ENCODE measurements at regions not wholly inside any gene's neighbourhood (a gene's known extent, or its start where the extent isn't known, plus 50 kb on each side); places are given as distances from the start of the nearest gene placed in this dataset.

DNA sequence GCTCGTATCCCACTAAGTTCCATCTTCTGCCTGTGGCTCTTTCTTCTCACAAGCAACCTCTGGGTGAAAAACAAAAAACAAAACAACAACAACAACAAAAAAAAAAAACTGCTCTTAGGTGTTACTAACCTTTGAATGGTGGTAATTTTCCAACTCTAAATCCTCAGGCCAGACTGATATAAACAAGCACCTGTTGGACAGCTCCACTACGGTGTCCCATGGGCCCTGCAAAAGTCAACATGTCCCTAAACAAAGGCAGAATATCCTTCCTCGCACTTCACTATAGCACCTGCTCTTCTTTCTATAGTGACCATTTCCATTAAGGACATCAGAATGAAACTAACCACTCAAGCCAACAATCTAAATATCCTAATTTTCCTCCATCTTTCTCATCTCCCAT is 54.6 kb upstream of the PARM1 start:
- Histone ChIP-seq H3K27me3 (no peaks in the 10 kb centered on the region), H3K36me3 (no peaks in the 10 kb centered on the region), H3K4me3 (no peak overlapping the region), H3K4me1 (peaks cover 15% of the 10 kb centered on the region), H3K9me3 (replicated peaks) (no peaks in the 10 kb centered on the region), H3K27ac (no peak overlapping the region)
- no peak for DNase-seq

DNA sequence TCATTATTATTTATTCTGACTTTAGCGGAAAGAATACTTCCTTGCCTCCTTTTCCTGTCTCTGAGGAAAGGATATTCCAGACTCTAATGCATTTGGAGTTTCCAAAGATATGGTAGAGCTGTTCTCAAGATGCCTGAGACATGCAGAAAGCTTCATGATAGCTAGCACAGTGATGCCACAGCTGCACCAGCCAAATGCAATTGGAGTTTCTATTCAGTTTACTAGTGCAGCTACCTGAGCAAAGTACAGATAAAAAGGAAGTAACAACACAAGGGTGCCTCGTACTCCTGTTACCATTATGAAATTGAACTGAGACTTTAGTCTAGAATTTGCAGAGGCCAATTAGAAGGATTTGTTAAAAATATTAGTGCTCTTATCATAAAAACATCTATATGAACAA is 57.5 kb upstream of the PARM1 start:
- no peaks in the 10 kb centered on the region for H3K36me3 ChIP-seq
- no peak overlapping the region for H3K4me3 ChIP-seq
- H3K27ac ChIP-seq = no peak overlapping the region; the same call in 1 of the 2 replicates
- peaks cover 24% of the 10 kb centered on the region for H3K4me1 ChIP-seq
- no peaks in the 10 kb centered on the region for H3K9me3 ChIP-seq (replicated peaks)
- no peak for DNase-seq
- H3K27me3 ChIP-seq = no peaks in the 10 kb centered on the region

DNA sequence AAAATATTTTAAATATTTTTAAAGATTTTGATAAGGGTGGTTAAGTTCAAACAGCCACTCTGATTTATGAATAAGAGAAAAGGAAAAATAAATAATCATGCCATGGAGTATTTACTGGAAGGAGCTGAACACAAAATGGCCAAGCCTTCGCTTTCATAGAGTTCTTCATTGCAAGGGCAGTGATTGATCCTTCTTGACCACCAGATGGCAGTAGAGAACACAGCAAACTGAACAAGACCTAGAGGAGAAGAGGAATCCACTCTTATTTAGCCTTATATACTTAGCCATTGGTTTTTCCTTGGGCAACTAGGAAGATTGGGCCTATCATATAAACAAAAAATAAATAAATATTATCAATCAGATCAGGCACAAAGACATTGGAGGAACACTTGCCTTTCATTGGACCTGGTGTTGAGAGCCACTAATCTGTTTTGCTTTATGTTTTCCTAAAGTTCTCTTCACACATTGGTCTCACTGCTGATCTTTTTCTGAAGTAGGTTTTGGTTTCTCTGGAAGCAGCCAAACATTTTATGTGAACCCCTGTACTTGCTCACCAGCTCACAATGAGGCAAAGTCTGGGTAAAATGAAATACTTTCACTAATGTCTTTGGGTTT is 58.1 kb upstream of the PARM1 start:
- Histone ChIP-seq H3K27me3 (no peaks in the 10 kb centered on the region), H3K4me1 (peaks cover 24% of the 10 kb centered on the region)
- peak; percentile 77 to 96 for DNase-seq

DNA sequence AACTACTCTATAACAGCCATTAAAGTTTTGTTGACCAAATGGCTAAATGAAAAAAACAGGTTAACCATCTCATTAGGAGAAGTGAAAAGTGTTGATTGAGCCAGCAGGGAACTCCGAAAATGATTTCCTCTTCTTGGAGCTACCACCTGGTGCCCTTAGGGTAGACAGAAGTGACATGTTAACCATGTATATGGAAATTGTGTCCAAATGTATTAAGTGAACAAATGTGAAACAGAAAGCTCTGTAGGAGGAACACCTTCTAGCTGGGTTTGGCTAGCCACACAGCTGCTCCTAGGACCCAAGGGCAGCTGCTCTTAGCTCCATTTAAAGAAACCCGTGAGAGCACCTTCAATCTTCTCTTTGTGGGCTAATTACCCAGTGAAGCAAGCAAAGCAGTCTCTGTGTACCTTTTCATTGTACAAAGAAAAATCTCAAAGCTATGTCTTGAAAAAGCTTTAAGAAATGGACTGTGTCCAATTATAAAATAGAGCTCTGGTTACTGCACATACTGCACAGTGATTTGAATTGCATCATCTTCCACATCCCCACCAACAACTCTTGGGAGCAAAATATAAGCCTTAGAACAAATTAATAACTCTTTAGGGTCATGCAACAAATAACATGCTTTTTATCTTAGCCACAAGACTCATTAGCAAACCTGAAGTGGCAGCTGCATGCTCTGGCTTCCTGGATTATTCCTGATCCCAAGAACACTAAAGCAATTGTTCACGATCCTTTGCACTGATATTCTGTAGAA is 59.2 kb upstream of the PARM1 start:
- H3K27me3 ChIP-seq = no peaks in the 10 kb centered on the region
- DNase-seq = peak; percentile 78 to 92
- H3K4me3 ChIP-seq = peak overlapping the region; percentile 27
- peak overlapping the region; percentile 87 for H3K27ac ChIP-seq
- no peaks in the 10 kb centered on the region for H3K9me3 ChIP-seq (replicated peaks)
- peaks cover 24% of the 10 kb centered on the region for H3K4me1 ChIP-seq
- H3K36me3 ChIP-seq = no peaks in the 10 kb centered on the region

More for the DNA sequence above, 58.1 kb upstream of the PARM1 start:
- no peaks in the 10 kb centered on the region for H3K9me3 ChIP-seq (replicated peaks)
- H3K4me3 ChIP-seq = peak overlapping the region; percentile 27
- H3K36me3 ChIP-seq = no peaks in the 10 kb centered on the region
- peak overlapping the region; percentile 87 for H3K27ac ChIP-seq

DNA sequence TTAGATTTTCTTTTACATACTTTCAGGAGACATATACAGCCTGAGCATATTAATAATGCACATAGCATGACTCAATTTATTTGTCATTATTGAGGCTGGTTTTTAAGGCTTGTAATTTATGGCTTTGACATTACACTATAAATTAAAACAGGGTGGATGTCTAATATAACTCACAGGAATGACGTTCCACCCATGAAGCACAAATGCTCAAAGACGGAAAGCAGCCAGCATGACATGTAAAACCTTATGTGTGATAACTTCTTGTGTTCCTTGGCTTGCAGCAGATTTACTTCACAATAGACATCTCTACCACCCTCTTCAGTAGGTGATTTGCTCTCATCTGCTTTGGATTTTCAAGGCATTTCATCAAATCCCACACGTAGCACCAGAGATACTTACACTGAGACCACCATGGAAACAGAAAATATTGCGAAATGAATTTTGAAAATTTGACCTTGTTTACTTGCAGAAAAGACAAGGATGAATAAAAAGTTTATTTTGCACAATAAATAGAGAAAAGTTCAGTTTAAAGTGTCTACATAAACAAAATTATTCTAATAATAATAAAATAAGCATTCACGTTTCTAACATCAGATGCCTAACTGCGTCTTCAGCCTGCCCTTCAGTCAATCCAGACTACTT is 64.7 kb upstream of the BTC start:
- H3K9me3 ChIP-seq (replicated peaks) = peaks cover 4% of the 10 kb centered on the region; the same call in 1 of the 2 replicates

DNA sequence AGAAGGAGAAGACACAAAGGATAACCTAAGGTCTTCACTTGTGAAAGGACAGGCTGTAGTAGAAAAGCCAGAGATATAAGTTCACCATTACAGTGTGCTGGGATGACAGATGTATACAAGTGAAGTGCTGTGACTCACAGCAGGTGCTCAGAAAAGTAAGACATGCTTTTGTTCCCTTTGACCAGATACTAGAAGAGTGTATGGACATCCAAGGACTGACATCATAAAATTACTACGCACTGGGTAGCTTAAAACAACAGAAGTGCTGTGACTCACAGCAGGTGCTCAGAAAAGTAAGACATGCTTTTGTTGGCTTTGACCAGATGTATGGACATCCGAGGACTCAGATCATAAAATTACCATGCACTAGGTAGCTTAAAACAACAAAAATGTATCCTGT is 61.6 kb upstream of the BTC start:
- H3K27ac ChIP-seq = peak overlapping the region; percentile 38
- H3K36me3 ChIP-seq = no peaks in the 10 kb centered on the region
- no peak overlapping the region for H3K4me3 ChIP-seq
- peaks cover 11% of the 10 kb centered on the region; the same call in 1 of the 2 replicates for H3K4me1 ChIP-seq
- no peaks in the 10 kb centered on the region for H3K27me3 ChIP-seq
- DNase-seq = peak; percentile 10 to 53
- peaks cover 5% of the 10 kb centered on the region for H3K9me3 ChIP-seq (replicated peaks)

More for the DNA sequence above, 64.7 kb upstream of the BTC start:
- H3K36me3 ChIP-seq = no peaks in the 10 kb centered on the region
- H3K4me3 ChIP-seq = no peak overlapping the region
- no peaks in the 10 kb centered on the region for H3K27me3 ChIP-seq
- DNase-seq = no peak
- H3K4me1 ChIP-seq = peaks cover 11% of the 10 kb centered on the region; the same call in 1 of the 2 replicates
- no peak overlapping the region for H3K27ac ChIP-seq

DNA sequence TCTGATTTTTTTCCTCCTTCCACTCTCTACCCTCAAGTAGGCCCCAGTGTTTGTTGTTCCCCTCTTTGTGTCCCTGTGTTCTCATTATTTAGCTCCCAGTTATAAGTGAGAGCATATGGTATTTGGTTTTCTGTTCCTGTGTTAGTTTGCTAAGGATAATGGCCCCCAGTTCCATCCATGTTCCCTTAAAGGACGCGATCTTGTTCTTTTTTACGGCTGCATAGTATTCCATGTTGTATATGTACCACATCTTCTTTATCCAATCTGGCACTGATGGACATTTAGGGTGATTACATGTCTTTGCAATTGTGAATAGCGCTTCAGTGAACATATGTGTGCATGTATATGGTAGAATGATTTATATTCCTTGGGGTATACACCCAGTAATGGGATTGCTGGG is 54.5 kb upstream of the BTC start:
- Histone ChIP-seq H3K4me3 (no peak overlapping the region), H3K9me3 (replicated peaks) (peaks cover 8% of the 10 kb centered on the region; the same call in 1 of the 2 replicates), H3K27me3 (no peaks in the 10 kb centered on the region), H3K36me3 (no peaks in the 10 kb centered on the region), H3K4me1 (no peaks in the 10 kb centered on the region), H3K27ac (no peak overlapping the region)
- no peak for DNase-seq

DNA sequence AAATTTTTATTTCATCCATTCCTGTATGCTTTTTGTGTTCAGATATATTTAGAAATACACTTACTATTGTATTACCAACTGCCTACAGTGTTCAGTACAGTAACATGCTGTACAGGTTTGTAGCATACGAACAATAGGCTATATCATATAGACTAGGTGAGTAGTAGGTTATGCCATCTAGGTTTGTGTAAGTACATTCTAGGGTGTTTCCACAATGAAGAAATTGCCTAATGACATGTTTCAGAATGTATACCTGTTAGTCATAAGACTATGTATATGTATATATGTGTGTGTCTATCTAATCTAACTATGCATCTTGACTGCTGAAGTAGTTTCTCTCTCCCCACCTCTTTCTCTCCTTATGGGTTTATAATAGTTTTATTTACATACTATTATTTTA is 51.5 kb upstream of the BTC start:
- H3K9me3 ChIP-seq (replicated peaks) = peaks cover 6% of the 10 kb centered on the region; the same call in 1 of the 2 replicates
- H3K4me1 ChIP-seq = peaks cover 3% of the 10 kb centered on the region; the same call in 1 of the 2 replicates
- DNase-seq = no peak
- no peak overlapping the region for H3K27ac ChIP-seq
- H3K36me3 ChIP-seq = no peaks in the 10 kb centered on the region
- H3K27me3 ChIP-seq = no peaks in the 10 kb centered on the region
- H3K4me3 ChIP-seq = no peak overlapping the region

All from SJCRH30 (cell line).